K562 (cell line): ENCODE measurements at regions not wholly inside any gene's neighbourhood (a gene's known extent, or its start where the extent isn't known, plus 50 kb on each side); places are given as distances from the start of the nearest gene placed in this dataset.

Experiments
- ATAC-seq: fragments of 200-7000 bp; cut with Tn5 transposase; 3 replicates; pipeline ENCODE4 v1.9.1; 2020; ENCODE audit warnings: moderate library complexity
- BruUV-seq: library from RNA; stranded (reverse); fragments of 400-500 nt; replicated peaks from 2 replicates; lab custom pipeline; 2021; lab: Mats Ljungman, UMichigan
- CTCF ChIA-PET: fragments of 300-600 bp; formaldehyde crosslinking; extraction: SDS; loops from one replicate; lab custom pipeline; 2021; ENCODE audit warnings: low intra/inter-chr PET ratio; lab: Yijun Ruan, JAX
- POLR2A ChIA-PET: fragments of 300-600, 350-650 bp; sonication (Branson Sonifier 250); formaldehyde crosslinking; extraction: SDS; loops from one replicate; lab custom pipeline; 2021; ENCODE audit warnings: antibody characterized with exemption, inconsistent platforms; lab: Yijun Ruan, JAX
- DNase-seq, 4 experiments: peaks; one replicate each; pipeline versions ENCODE4 v3.0.0 to v3.0.0-alpha.2; 2011 to 2018; ENCODE audit warnings: low spot score in 3 of 4, mixed read lengths in 3 of 4; ENCODE audit errors: extremely low read depth in 1 of 4
- FAIRE-seq: peaks from 2 replicates; lab custom pipeline; 2011; peaks lifted over from hg19 to GRCh38; lab: Jason Lieb, UNC
- H2AFZ ChIP-seq: 2 replicates; pipeline ENCODE4 v1.6.0; 2011; ENCODE audit warnings: low read depth, low read length, control low read depth, inconsistent platforms
- H3K27ac ChIP-seq: fragments of 200-600 bp; 3 replicates; pipeline ENCODE4 v1.8.0; 2011; ENCODE audit warnings: low read depth, mild to moderate bottlenecking, control low read depth, inconsistent platforms, low read length, moderate library complexity, mixed read lengths; ENCODE audit errors: extremely low read depth
- H3K27me3 ChIP-seq, 2 experiments: fragments of 300-600 bp in 1 of 2; 2 replicates in 1 of 2; 3 replicates in 1 of 2; pipeline versions ENCODE4 v1.6.0 to v1.8.0; 2011; ENCODE audit warnings: inconsistent platforms in 2 of 2, low read length in 2 of 2, mild to moderate bottlenecking in 1 of 2, mixed read lengths in 1 of 2, moderate library complexity in 1 of 2; ENCODE audit not compliant: control insufficient read depth in 2 of 2, insufficient read depth in 2 of 2
- H3K36me3 ChIP-seq: fragments of 300-600 bp; 3 replicates; pipeline ENCODE4 v1.8.0; 2011; ENCODE audit warnings: mild to moderate bottlenecking, low read length, inconsistent platforms; ENCODE audit not compliant: control insufficient read depth, insufficient read depth
- H3K4me1 ChIP-seq, 2 experiments: fragments of 200-600 bp in 1 of 2; replicated peaks in 1 of 2; 2 replicates in 1 of 2; 3 replicates in 1 of 2; pipeline versions ENCODE4 v1.5.1 to v1.8.0; 2011; ENCODE audit warnings: inconsistent platforms in 2 of 2, low read length in 2 of 2, mild to moderate bottlenecking in 1 of 2, mixed read lengths in 1 of 2, moderate library complexity in 1 of 2; ENCODE audit not compliant: control insufficient read depth in 2 of 2, insufficient read depth in 2 of 2
- H3K4me2 ChIP-seq: 2 replicates; pipeline ENCODE4 v1.6.1; 2011; ENCODE audit warnings: low read length, control low read depth, inconsistent platforms, mixed read lengths; ENCODE audit not compliant: insufficient read depth
- H3K4me3 ChIP-seq: fragments of 200-600 bp; sonication (generic), shearing (Covaris generic); 2 replicates; pipeline ENCODE4 v1.5.1; 2016; ENCODE audit warnings: control low read depth, inconsistent platforms
- H3K79me2 ChIP-seq: fragments of 200-600 bp; 3 replicates; pipeline ENCODE4 v1.8.0; 2011; ENCODE audit warnings: low read length, inconsistent platforms; ENCODE audit not compliant: control insufficient read depth, insufficient read depth
- H3K9ac ChIP-seq, 2 experiments: 2 replicates each; pipeline versions ENCODE4 v1.6.0 to v1.6.1; 2011; ENCODE audit warnings: low read depth in 2 of 2, low read length in 2 of 2, control low read depth in 1 of 2, inconsistent platforms in 1 of 2, mild to moderate bottlenecking in 1 of 2, mixed read lengths in 1 of 2; ENCODE audit not compliant: insufficient read depth in 1 of 2
- H3K9me1 ChIP-seq: one replicate; pipeline ENCODE4 v1.6.0; 2011; ENCODE audit warnings: inconsistent platforms, mild to moderate bottlenecking, low read length, moderate library complexity; ENCODE audit not compliant: control insufficient read depth, insufficient read depth
- H3K9me3 ChIP-seq: replicated peaks from 2 replicates; pipeline ENCODE4 v1.5.1; 2011; ENCODE audit warnings: low read depth, low read length, inconsistent platforms; ENCODE audit not compliant: control insufficient read depth, insufficient read depth
- H4K20me1 ChIP-seq: replicated peaks from 2 replicates; pipeline ENCODE4 v1.6.1; 2011; ENCODE audit warnings: low read length, inconsistent platforms, mixed read lengths; ENCODE audit not compliant: control insufficient read depth, insufficient read depth
- MCM2 ChIP-seq: fragments of 450-650 bp; IDR thresholded peaks from 2 replicates; pipeline ENCODE4 v1.6.1; 2017; ENCODE audit warnings: low read depth, mild to moderate bottlenecking
- MCM3 ChIP-seq: fragments of 450-650 bp; IDR thresholded peaks from 2 replicates; pipeline ENCODE4 v1.6.1; 2016
- MTA2 ChIP-seq: fragments of 450-650 bp; IDR thresholded peaks from 2 replicates; pipeline ENCODE4 v1.6.1; 2016; ENCODE audit warnings: low read depth
- MYNN ChIP-seq, 2 experiments: sonication (generic); formaldehyde crosslinking in 1 of 2; IDR thresholded peaks; 2 replicates each; pipeline versions ENCODE4 v1.5.0 to v1.6.1; 2016 to 2020; ENCODE audit warnings: antibody characterized with exemption in 1 of 2, missing genetic modification reagents in 1 of 2
- NFE2L1 ChIP-seq: fragments of 450-650 bp; IDR thresholded peaks from 2 replicates; pipeline ENCODE4 v1.6.1; 2016; ENCODE audit warnings: missing genetic modification characterization, low read depth, mild to moderate bottlenecking, missing compliant biosample characterization, moderate library complexity, borderline replicate concordance
- PYGO2 ChIP-seq: fragments of 450-650 bp; IDR thresholded peaks from 2 replicates; pipeline ENCODE4 v1.6.1; 2016; ENCODE audit warnings: mild to moderate bottlenecking, missing genetic modification characterization, moderate library complexity, missing compliant biosample characterization
- RAD51 ChIP-seq: fragments of 450-650 bp; IDR thresholded peaks from 2 replicates; pipeline ENCODE4 v1.7.1; 2016; ENCODE audit warnings: low read depth, mild to moderate bottlenecking, borderline replicate concordance
- RBM14 ChIP-seq: fragments of 200-400 bp; formaldehyde crosslinking; IDR thresholded peaks from 2 replicates; pipeline ENCODE4 v1.6.1; 2018; ENCODE audit warnings: low read depth, mild to moderate bottlenecking, low read length, moderate library complexity, borderline replicate concordance; ENCODE audit not compliant: insufficient read depth
- SRF ChIP-seq, 2 experiments: fragments of 250-450, 450-650 bp in 1 of 2; sonication (Bioruptor Pico) in 1 of 2; sonication (generic) in 1 of 2; formaldehyde crosslinking; IDR thresholded peaks; 2 replicates each; pipeline versions ENCODE4 v1.5.0 to v1.5.1; 2020 to 2022; ENCODE audit warnings: mild to moderate bottlenecking in 1 of 2, missing genetic modification reagents in 1 of 2
- TAL1 ChIP-seq: fragments of 450-650 bp; IDR thresholded peaks from 2 replicates; pipeline ENCODE4 v1.6.1; 2016; ENCODE audit warnings: mild to moderate bottlenecking
- ZNF12 ChIP-seq: sonication (generic); formaldehyde crosslinking; IDR thresholded peaks from 2 replicates; pipeline ENCODE4 v1.4.0; 2020; ENCODE audit warnings: mild to moderate bottlenecking, missing genetic modification reagents
- ZNF143 ChIP-seq: sonication (generic); formaldehyde crosslinking; IDR thresholded peaks from 2 replicates; pipeline ENCODE4 v1.9.0; 2022; ENCODE audit warnings: mild to moderate bottlenecking, missing genetic modification reagents
- WGBS: fragments of 100-300 bp; shearing (Covaris generic); methylation state at CpG from one replicate; pipeline ENCODE4 v1.1.6; 2016; ENCODE audit warnings: low coverage, mixed read lengths; ENCODE audit not compliant: insufficient coverage; ENCODE audit errors: missing lambda C conversion rate; 5-methylcytosine and 5-hydroxymethylcytosine counted together
- in situ Hi-C: fragments of 300-500 bp; cut with MboI; formaldehyde crosslinking; loops from 4 replicates; pipeline ENCODE4 v1.15.0; 2018; ENCODE audit warnings: inconsistent platforms, mixed read lengths
- intact Hi-C: fragments of 100-400 bp; cut with micrococcal nuclease; formaldehyde crosslinking; loops from 2 replicates; pipeline ENCODE4 v1.14.2; 2022
- TF ChIP-seq, protein P1 (sequence below): sonication (generic); formaldehyde crosslinking; IDR thresholded peaks from 2 replicates; pipeline ENCODE4 v1.8.0; 2022; ENCODE audit warnings: mild to moderate bottlenecking, missing genetic modification reagents, borderline replicate concordance
- TF ChIP-seq, protein P2 (sequence below): sonication (generic); formaldehyde crosslinking; IDR thresholded peaks from 2 replicates; pipeline ENCODE4 v1.8.0; 2022; ENCODE audit warnings: missing genetic modification reagents, mild to moderate bottlenecking, borderline replicate concordance
- TF ChIP-seq, protein P3 (sequence below): fragments of 250-450 bp; sonication (Bioruptor Pico); IDR thresholded peaks from 2 replicates; pipeline ENCODE4 v1.5.0; 2020; ENCODE audit warnings: mild to moderate bottlenecking, borderline replicate concordance

DNA sequence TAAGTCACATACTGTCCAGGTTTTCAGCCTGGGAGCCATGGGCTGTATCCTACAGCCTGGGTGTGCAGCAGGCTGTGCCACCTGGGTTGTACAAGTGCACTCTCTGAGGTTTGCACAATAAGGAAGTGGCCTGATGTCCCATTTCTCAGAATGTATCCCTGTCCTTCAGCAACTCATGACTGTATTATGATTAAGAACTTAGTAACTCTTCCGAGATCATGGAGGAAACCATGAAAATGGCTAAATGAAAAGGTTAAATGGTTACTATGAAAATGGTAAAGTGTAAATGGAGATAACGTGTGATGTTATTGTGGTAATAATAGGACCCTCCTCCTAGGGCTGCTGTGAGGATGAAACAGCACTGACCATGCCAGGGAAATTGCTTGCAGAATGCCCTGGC, 227.6 kb downstream of the ANKRD60 start (continued):
- TF ChIP-seq MCM2 (no peak), SRF (CRISPR knock-in tag; IDR thresholded peaks at IDR 0.05) (no peak), RAD51 (no peak), TAL1 (no peak), RBM14 (no peak)

DNA sequence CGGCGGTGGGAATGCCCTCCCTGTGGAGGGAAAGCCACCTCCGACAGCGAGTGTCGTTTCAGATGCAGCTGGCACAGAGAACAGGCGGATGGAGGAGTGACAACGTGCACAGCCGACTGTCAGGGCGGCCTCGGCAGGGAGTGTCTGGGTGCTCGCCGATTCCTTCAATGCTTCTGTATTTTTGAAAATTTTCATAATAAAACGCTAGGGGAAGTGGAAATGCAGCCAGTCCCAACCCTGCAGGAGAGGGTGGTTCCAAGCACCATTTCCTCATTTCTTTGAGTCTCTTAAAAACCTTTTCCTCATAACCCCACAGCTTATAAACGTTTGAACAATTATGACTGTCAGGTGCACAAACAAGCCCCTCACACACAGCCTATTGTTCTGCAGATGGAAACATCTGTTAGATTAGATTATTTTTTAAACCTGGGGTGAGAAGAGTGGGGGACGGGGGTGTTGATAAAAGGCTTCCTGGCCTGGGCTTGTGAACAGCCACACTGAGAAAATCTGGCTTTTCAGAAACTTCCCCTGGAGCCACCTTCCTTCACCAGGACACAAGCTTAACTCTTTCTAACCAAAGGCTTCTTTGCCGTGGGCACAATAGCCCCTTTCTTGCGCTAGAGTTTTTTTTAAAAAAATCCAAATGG, 228.9 kb downstream of the ANKRD60 start:
- ChIA-PET CTCF (no interaction called here), POLR2A (interaction anchor here (0.7 kb wide), 1 partner anchor 10 kb away, joined by 4 read pairs; no protein-coding TSS in a partner anchor)
- in situ Hi-C loops, result no loop called here
- no TSS peak for BruUV-seq
- H3K9ac ChIP-seq, result no peak overlapping the region
- no peaks in the 10 kb centered on the region for H4K20me1 ChIP-seq
- WGBS, result under 1% methylated on average over 17 of the region's 17 CpGs
- no peaks in the 10 kb centered on the region for H3K79me2 ChIP-seq
- H3K9me3 ChIP-seq, result no peaks in the 10 kb centered on the region
- H2AFZ ChIP-seq, result no peak overlapping the region
- H3K4me1 ChIP-seq, result no peaks in the 10 kb centered on the region
- ATAC-seq, result no peak
- intact Hi-C loops, result no loop called here
- no peak overlapping the region for H3K27ac ChIP-seq
- no peak overlapping the region for H3K4me2 ChIP-seq
- H3K4me3 ChIP-seq, result no peak overlapping the region
- no peaks in the 10 kb centered on the region for H3K9me1 ChIP-seq
- DNase-seq, result no peak
- peaks cover 5 to 30% of the 10 kb centered on the region in 2 experiments; a peak in 4 of 5 replicates for H3K27me3 ChIP-seq
- H3K36me3 ChIP-seq, result no peaks in the 10 kb centered on the region
- no peak for FAIRE-seq
- TF ChIP-seq ZNF12 (CRISPR knock-in tag), result no peak
- no peak for TF ChIP-seq MCM3
- no peak for TF ChIP-seq NFE2L1 (tag)
- no peak for TF ChIP-seq ZNF143 (CRISPR knock-in tag)
- no peak for TF ChIP-seq MTA2
- no peak for TF ChIP-seq MYNN (IDR thresholded peaks at IDR 0.05)
- no peak for TF ChIP-seq MYNN (CRISPR knock-in tag; IDR thresholded peaks at IDR 0.05)
- TF ChIP-seq PYGO2, result no peak
- TF ChIP-seq, protein P1, sequence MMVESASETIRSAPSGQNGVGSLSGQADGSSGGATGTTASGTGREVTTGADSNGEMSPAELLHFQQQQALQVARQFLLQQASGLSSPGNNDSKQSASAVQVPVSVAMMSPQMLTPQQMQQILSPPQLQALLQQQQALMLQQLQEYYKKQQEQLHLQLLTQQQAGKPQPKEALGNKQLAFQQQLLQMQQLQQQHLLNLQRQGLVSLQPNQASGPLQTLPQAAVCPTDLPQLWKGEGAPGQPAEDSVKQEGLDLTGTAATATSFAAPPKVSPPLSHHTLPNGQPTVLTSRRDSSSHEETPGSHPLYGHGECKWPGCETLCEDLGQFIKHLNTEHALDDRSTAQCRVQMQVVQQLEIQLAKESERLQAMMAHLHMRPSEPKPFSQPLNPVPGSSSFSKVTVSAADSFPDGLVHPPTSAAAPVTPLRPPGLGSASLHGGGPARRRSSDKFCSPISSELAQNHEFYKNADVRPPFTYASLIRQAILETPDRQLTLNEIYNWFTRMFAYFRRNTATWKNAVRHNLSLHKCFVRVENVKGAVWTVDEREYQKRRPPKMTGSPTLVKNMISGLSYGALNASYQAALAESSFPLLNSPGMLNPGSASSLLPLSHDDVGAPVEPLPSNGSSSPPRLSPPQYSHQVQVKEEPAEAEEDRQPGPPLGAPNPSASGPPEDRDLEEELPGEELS (CRISPR knock-in tag), result no peak
- TF ChIP-seq, protein P2, sequence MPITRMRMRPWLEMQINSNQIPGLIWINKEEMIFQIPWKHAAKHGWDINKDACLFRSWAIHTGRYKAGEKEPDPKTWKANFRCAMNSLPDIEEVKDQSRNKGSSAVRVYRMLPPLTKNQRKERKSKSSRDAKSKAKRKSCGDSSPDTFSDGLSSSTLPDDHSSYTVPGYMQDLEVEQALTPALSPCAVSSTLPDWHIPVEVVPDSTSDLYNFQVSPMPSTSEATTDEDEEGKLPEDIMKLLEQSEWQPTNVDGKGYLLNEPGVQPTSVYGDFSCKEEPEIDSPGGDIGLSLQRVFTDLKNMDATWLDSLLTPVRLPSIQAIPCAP (CRISPR knock-in tag), result no peak
- TF ChIP-seq, protein P3, sequence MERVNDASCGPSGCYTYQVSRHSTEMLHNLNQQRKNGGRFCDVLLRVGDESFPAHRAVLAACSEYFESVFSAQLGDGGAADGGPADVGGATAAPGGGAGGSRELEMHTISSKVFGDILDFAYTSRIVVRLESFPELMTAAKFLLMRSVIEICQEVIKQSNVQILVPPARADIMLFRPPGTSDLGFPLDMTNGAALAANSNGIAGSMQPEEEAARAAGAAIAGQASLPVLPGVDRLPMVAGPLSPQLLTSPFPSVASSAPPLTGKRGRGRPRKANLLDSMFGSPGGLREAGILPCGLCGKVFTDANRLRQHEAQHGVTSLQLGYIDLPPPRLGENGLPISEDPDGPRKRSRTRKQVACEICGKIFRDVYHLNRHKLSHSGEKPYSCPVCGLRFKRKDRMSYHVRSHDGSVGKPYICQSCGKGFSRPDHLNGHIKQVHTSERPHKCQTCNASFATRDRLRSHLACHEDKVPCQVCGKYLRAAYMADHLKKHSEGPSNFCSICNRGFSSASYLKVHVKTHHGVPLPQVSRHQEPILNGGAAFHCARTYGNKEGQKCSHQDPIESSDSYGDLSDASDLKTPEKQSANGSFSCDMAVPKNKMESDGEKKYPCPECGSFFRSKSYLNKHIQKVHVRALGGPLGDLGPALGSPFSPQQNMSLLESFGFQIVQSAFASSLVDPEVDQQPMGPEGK, result no peak
